NCI-H524 treated with DMSO at 0.1 percent for 48 hours (cell line): ENCODE measurements at regions not wholly inside any gene's neighbourhood (a gene's known extent, or its start where the extent isn't known, plus 50 kb on each side); places are given as distances from the start of the nearest gene placed in this dataset.

Experiments used
- DNase-seq: peaks from one replicate; lab custom pipeline; 2025; lab: John Stamatoyannopoulos, UW

- no peak for DNase-seq
These were observed 330.6 kb upstream of the PMFBP1 start for GRCh38 chr16:72502594-72503005.

- DNase-seq: peak; percentile 30
These were observed 330.0 kb upstream of the PMFBP1 start for GRCh38 chr16:72501739-72502593.

- DNase-seq: no peak
These were observed 328.6 kb upstream of the PMFBP1 start for GRCh38 chr16:72500545-72500944.

GRCh38 chr16:72493716-72494415 lies 321.9 kb upstream of the PMFBP1 start:
- DNase-seq: no peak

GRCh38 chr16:72487283-72487682 lies 315.3 kb upstream of the PMFBP1 start:
- no peak for DNase-seq

GRCh38 chr16:72482695-72483094 lies 310.7 kb upstream of the PMFBP1 start:
- no peak for DNase-seq

- DNase-seq: no peak
These were observed 309.5 kb upstream of the PMFBP1 start for GRCh38 chr16:72481419-72481818.

GRCh38 chr16:72480911-72481310 lies 309.0 kb upstream of the PMFBP1 start:
- DNase-seq: no peak

GRCh38 chr16:72475688-72476087 lies 303.7 kb upstream of the PMFBP1 start:
- DNase-seq: no peak

GRCh38 chr16:72474501-72475123 lies 302.7 kb upstream of the PMFBP1 start:
- DNase-seq: no peak

- DNase-seq: no peak
These were observed 301.7 kb upstream of the PMFBP1 start for GRCh38 chr16:72473631-72474030.

GRCh38 chr16:72471317-72471924 lies 299.5 kb upstream of the PMFBP1 start:
- no peak for DNase-seq

GRCh38 chr16:72470541-72470940 lies 298.6 kb upstream of the PMFBP1 start:
- DNase-seq: no peak

- DNase-seq: no peak
These were observed 298.0 kb upstream of the PMFBP1 start for GRCh38 chr16:72469932-72470331.

- no peak for DNase-seq
These were observed 296.6 kb upstream of the PMFBP1 start for GRCh38 chr16:72468582-72468981.

- DNase-seq: peak; percentile 1
These were observed 295.3 kb upstream of the PMFBP1 start for GRCh38 chr16:72467157-72467759.

GRCh38 chr16:72464597-72465368 lies 292.8 kb upstream of the PMFBP1 start:
- no peak for DNase-seq

- no peak for DNase-seq
These were observed 292.1 kb upstream of the PMFBP1 start for GRCh38 chr16:72464052-72464451.

- DNase-seq: no peak
These were observed 286.1 kb upstream of the PMFBP1 start for GRCh38 chr16:72458035-72458434.

- DNase-seq: no peak
These were observed 285.4 kb upstream of the PMFBP1 start for GRCh38 chr16:72457243-72457940.
